Stimulated activated CD4-positive, alpha-beta T cell treated with anti-CD3 and anti-CD28 coated beads, Interleukin-15, amount 100 ng/mL, for 1 hour (primary cell): ENCODE measurements at regions not wholly inside any gene's neighbourhood (a gene's known extent, or its start where the extent isn't known, plus 50 kb on each side); places are given as distances from the start of the nearest gene placed in this dataset.
"Not testable (repeated sequence)": the region's sequence is repeated elsewhere in the genome, so short reads cannot be mapped to it uniquely, and the experiment has no call there.

ENCODE experiments used
- DNase-seq, 2 donors: peaks; one replicate each; pipeline ENCODE4 v3.0.0-alpha.2; 2020; ENCODE audit warnings: low read depth in 1 of 2, low spot score in 1 of 2

DNA sequence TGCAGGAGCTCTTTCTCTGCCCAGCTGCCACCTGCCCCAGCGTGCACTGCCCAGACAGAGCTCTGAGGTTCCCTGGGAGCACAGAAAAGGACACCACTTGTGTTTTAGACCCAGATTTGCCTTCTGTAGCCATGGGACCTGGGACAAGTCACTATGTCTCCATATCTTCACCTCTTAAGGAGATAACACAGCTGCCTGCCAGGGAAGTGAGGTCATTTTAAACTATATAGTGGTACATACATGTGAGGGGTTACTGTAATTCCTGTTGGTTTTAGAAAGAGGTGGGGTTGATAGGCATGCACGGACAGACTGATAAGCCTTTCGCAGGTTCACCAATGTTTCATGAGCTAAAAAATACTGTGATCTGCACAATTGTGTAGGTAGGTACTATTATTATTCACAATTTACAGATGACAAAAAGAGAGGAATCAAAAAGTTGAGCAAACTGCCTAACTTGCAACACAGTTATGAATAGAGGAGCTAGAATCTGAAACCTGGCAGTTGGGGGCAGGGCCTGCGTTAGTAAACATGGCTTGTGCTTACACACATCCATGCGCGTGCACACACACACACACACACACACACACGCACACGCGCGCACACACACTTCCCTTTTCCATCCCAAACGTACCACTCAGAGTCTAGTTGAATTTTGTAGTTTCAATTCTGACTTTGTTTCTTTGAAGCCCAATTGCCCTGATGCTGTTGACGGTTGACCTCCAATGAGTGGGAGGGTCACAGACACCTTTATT is 193.6 kb downstream of the FAM43A start:
- DNase-seq = no peak

DNA sequence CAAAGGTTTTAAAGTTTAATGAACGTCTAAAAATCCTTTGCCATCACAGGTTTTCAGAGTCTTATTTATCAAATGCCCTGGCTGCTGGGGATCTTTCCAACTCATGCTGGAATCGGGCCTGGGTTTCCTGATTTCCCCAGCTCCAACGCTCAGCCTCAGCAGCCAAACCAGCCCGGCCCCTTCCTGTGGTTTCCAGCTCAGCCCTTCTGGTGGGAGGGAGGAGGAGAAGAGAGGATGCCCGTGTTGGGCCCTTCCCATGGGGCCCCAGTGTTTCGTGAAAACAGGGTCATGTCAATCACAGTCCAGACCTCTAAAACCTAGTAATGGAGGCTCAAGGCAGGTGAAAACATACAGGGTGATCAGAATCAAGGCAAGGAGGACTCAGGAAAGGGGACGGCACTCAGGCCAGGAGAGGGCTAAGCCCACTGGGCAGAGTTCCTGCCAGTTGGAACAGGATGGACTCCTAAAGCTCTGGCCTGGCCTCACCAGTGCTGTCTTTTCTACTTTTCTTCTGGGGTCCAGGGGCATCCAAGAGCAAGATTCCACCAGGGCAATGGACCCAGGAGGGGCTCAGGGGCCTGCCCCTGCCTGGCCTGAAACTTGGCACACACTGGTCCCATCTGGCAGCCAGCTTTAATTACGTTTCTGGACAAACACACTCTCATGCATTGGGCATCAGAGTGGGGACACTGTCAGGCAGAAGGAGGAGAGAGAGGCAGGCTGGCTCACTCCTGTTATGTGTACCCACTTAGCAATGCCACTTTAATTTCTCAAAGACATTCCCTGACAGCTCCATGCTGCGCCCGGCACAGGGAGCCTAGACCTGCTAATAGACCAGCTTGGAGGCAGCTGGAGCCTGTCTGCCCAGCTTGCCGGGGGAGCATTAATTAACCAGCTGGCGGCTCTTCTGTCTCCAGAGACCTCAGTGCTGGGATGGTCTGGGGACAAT is 194.6 kb downstream of the FAM43A start:
- DNase-seq = no peak

DNA sequence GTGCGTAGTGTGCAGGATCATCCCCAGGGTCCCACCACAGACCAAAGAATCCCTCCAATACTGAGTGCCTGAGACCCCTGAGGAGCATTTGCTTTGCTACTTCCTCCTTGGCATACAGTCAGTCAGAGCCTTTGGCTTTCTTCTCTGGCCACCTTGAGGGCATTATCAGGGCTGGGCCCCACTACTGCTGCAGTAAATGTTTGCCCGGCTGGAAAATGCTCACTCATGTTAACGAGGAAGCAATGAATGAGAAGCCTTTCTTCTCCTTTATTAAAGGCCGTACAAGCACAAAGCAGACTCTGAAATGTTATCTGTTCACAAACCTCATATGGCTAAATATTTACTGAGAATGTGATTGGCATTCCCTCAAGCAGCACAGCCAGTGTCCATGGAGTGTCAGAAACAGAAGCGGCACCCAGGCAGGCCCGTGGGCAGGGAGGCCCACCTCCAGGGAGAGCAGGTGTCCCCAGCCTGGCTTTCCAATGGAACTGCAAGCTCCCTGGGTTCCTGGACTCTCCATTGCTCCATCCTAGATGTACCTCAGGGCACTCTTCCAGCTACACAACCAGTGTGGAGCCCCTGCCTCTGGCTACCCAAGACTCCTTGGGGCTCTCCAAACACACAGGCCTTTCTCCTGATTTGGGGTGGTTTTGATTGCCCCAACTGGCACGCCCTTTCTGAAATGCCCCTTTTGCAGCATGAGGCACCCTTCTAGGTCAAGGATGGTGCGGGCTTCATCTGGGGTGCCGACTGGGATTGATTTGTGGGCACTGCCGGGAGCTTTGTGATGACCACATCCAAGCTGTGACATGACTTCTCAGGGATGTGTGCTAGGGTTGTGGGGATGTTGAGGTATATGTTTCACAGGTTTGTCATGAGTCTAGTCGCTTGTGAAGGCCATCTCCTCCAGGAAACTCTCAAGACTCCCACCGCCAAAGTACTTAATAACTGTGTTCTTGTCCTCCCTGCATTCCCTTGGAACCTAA is 195.6 kb downstream of the FAM43A start:
- no peak for DNase-seq

DNA sequence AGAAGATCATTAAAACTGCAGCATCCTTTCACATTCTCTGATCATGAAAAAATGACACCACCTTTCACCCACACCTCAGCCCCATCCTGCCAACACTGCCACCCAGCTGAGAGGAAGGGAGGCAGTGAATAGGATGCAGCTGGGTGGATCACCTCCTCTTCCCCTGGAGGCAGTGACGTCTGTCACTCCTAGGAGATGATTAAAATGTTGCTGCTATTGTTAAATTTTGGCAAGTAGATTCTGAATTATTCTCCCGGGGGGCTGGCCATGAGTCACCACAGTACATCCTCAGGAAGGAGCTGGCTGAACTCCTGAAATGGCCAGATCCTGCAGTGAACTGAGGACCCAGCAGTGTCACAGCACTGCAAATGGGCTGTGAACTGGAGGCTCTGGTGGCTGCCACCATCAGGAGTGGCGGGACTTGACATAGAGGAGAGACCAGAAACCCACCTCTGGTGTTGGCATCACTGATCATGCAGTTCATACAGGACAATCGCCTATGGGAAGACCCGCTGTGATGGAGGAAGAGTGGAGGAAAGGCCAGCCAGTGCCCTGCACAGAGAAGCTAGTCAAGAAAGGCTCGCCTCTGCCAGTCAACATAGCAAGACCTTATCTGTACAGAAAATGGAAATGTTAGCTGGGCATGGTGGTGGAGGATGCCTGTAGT is 199.1 kb downstream of the FAM43A start:
- no peak for DNase-seq

DNA sequence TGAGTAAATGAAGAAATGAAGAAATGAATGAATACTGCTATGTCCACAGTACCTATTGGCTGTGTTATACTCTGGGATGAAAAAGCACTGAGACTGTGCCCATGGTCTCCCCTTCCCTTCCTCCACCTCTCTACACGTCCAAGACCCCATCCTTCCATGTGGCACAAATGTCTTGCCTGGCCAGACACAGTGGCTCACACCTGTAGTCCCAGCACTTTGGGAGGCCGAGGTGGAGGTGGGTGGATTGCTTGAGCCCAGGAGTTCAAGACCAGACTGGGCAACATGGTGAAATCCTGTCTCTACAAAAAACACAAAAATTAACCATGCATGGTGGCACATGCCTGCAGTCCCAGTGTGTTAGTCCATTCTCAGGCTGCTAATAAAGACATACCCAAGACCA is 200.1 kb downstream of the FAM43A start:
- DNase-seq = no peak

DNA sequence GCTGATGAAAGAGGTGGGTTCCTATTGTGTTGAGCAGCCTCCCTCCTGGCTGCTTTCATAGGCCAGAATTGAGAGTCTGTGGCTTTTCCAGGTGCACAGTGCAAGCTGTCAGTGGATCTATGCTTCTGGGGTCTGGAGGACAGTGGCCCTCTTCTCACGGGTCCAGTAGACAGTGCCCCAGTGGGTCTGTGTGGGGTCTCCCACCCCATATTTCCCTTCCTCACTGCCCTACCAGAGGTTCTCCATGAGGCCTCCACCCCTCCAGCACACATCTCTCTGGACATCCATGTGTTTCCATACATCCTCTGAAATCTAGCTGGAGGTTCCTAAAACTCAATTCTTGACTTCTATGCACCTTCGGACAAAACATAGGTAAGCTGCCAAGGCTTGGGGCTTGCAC is 201.2 kb downstream of the FAM43A start:
- no peak for DNase-seq

DNA sequence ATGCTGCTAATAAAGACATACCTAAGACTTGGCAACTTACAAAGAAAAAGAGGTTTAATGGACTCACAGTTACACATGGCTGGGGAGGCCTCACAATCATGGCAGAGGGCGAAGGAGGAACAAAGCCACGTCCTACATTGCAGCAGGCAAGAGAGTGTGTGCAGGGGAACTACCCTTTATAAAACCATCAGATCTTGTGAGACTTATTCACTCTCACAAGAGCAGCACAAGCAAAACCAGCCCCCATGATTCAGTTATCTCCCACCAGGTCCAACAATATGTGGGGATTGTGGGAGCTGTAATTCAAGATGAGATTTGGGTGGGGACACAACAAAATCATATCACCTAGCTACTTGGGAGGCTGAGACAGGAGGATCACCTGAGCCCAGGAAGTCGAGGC is 202.4 kb downstream of the FAM43A start:
- not testable (repeated sequence) for DNase-seq

DNA sequence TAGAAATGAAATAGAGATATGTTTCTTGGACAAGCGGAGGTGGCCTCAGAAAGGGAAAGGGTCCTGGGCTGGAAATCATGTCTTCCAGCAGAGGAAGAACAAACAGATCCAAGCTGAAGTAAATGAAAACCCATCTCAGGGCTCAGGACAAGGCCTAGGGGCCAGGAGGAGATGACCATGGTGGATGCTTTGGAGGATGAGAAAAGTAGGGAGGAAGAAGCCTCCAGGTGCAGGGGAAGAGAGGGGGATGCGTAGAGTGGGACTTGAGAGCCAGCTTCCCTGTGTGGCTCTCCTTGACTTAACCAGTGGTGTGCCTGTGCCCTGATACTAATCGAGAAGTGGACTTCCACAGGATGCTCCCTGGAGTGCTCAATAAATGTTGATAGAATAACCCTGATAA is 203.2 kb downstream of the FAM43A start:
- no peak for DNase-seq

DNA sequence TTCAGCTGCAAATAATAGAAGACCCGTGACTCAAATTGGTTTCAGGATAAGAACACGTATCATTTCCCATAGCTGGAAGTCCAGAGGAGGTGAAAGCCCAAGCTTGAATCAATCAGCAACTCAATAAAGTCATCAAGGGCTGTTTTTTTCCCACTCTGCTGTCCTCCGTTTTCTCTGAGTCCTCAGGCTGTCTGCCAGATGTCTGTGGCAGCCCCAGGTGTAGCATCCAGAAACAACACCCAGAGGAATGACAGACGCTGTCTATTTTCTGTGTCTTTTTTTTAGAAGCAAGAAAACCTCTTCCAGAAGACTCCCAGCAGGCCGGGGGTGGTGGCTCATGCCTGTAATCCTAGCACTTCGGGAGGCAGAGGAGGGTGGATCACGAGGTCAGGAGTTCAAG is 204.4 kb downstream of the FAM43A start:
- DNase-seq = no peak

DNA sequence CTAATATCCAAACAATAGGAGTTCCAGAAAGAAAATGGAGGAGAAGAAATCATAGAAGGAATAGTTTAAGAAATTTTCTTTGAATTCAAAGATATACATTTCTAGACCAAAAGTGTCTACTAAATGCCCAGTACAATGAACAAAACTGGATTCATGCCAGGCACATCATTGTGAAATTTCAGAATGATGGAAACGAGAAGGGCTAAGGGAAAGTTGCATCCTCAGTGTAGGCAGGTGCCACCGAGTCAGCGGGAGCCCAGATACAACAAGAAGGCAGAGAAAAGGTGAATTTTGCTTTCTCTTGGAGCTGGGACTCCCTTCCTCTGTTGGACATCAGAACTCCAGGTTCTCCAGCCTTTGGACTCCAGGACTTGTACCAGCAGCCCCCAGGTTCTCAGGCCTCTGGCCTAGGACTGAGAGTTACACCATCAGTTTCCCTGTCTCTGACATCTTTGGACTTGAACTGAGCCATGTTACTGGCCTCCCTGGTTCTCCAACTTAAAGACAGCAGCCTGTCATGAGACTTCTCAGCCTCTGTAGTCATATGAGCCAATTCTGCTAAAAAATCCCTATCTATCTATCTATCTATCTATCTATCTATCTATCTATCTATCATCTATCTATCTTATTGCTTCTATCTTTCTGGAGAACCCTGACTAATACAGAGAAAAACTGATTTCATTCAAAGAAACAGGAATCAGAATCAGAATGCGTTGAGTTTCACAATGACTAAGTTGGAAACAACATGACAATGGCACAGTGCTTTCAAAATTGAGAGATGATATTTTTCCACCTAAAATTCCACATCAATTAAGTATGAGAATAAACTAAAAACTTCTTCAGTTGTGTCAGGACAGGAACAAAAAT is 207.7 kb downstream of the FAM43A start:
- no peak for DNase-seq

DNA sequence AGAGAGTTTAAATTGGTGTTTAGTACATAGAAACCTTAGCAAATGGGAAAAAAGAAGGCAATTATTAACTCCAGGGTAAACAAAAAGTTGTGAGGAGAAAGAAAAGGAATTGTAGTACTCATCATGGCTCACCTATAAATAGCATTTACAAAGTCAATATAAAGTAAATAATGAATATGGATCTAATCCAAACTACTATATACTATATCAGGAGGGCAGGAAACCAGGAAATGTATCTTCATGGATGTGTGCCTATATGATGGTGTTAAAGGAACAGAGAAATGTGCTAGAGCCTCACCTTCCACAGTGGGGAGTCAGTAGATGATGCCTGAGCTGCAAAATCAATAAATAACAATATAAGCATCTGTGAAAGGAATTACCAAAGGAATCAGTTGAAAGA is 208.9 kb downstream of the FAM43A start:
- no peak for DNase-seq

DNA sequence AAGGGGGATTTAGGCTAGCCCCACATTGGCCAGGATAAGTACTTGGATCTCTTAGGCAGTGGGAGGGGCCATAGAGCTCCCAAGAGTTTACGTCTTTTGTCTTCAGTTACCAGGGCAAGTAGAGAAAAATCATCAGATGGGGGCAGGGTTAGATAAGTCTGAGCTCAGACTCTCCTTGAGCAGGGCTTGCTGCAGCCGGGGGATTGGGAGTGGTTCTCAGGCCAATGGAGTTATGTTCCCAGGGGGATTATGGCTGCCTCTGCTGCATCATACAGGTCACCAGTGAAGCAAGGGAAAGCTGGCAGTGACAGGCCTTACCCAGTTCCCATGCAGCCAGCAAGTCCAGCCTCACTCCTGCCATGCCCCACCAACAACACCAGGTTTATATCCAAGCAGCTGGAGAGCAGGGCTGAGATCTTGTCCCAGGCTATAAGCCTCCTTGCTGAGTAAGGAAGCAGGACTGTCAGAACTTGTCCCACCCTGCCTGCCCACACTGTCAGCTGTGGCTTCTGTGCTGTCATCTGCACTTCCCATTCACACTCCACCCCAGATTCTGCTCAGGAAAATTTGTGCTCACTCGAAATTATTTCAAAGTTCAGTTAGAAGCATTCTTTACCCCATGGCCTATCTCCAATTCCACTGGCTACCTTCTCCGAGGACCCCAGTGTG is 215.3 kb downstream of the FAM43A start:
- DNase-seq = no peak

DNA sequence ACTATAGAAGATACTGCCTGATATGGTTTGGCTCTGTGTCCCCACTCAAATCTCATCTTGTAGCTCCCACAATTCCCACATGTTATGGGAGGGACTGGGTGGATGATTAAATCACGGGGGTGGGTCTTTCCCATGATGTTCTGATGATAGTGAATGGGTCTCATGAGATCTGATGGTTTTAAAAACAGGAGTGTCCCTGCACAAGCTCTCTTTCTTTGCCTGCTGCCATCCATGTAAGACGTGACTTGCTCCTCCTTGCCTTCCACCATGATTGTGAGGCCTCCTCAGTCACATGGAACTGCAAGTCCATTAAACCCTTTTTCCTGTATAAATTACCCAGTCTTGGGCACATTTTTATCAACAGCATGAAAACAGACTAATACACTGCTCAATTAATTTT is 217.8 kb downstream of the FAM43A start:
- DNase-seq = not testable (repeated sequence)

DNA sequence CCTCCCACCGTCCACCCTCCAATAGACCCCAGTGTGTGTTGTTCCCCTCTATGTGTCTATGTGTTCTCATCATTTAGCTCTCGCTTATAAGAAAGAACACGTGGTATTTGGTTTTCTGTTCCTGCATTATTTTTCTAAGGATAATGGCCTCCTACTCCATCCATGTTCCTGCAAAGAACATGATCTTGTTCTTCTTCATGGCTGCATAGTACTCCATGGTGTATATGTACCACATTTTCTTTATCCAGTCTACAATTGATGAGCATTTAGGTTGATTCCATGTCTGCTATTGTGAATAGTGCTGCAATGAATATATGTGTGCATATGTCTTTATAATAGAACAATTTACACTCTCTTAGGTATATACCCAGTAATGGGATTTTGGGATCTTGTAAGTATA is 219.3 kb downstream of the FAM43A start:
- not testable (repeated sequence) for DNase-seq

DNA sequence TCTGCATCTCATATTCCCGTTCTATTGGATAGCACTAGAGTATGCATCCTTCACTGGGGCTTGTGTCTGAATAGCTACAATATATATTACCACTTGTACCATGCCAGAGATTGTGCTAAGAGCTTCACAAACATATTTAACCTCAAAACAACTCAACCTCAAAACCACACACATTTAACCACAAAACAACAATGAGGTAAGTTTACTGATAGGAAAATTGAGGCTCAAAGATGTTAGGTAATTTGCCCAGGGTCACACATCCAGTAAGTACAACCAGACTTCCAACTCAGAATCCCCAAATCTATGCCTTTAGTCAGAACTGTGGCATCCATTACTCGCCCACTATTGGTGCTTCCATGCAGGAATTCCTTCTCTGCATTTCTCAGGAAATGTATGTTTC is 220.0 kb downstream of the FAM43A start:
- no peak for DNase-seq

DNA sequence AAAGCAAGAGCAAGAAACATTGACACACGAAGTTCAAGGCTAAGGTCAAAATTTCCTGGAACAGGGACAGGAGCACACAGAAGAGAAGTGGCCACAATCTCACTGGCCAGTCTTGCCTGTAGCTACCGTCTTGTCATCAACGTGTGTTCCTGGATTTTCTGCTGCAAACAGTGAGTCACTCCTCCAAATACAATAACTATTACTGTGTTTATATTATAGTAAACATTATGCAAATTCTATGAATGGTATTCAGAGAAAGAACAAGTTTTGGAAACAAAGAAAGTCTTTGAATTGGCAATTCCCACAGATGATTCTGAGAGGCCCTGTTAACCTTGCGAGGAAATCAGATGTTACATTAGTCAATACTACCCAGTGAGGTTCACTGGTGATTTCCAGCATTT is 220.5 kb downstream of the FAM43A start:
- no peak for DNase-seq

DNA sequence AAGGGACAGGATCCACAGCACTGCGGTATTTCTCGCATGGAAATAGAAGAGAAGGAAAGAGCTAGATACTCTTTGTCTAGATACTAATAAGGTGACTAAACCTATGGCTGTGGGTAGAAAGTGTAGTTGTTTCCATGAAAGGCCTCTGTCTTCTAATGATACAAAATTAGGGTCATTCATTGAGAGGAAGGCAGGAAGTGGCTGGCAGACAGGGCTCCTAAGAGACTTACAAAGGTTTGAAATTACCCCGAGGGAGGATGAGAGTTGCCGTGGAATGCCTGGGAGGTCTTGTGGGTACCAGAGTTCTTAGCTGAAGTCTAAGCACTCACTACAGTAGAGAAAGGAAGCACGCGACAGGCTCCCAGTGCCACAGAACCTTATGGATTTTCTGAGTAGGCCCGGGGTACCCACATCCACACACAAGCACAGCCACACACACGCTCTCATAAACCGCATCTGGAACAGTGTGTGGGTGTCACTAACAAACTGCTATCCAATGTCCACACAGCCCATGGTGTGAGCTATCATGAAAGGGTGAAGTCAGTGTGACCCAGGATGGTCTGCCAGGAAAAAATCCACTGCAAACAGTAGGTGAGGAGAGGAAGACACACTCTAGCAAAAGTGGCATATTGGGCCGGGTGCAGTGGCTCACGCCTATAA is 221.4 kb downstream of the FAM43A start:
- DNase-seq = no peak

DNA sequence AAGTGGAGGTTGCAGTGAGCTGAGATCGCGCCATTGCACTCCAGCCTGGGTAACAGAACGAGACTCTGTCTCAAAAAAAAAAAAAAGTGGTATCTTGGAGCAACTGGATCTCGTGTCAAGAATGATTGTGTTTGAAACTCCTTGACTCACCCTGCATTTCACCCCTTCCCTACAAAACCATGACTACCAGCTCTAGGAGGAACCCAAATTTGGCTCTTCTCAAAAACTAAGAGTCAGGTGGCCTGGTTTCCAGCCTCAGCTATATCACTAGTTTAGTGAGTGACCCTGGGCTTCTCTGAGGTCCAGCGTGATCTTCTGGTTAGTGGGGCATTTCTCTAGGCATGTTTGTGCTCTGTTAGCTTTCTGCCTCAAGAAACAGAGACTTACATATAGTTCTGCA is 222.1 kb downstream of the FAM43A start:
- no peak for DNase-seq

DNA sequence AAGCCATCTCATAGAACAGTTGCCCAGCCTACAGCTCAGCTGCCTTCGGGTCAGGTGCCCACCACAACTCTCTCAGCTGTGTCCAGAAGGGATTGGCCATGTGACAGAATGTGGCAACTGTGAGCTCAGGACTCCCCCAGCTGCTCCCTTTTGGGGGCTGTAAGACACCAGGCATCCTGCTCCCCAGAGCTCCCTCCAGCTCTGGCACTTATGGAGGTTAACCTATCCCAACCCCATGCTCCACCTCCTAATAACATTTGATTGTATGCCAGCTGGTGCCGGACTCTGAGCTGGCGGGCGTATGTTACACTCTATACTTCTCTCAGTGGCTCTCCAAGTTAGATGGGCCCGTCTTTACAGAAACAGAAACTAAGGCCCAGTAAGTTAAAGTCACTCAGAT is 222.8 kb downstream of the FAM43A start:
- no peak for DNase-seq
